ENCODE measurements at regions not wholly inside any gene's neighbourhood (a gene's known extent, or its start where the extent isn't known, plus 50 kb on each side); places are given as distances from the start of the nearest gene placed in this dataset.

GRCh38 chr14:65269732-65270131, 142.8 kb upstream of the FUT8 start:
- no peak overlapping the region for H3K27ac ChIP-seq (replicated peaks)
- H3K4me3 ChIP-seq (replicated peaks; ENCODE audit: insufficient read depth, low read length): no peak overlapping the region
- no peaks in the 10 kb centered on the region for H3K27me3 ChIP-seq (ENCODE audit: insufficient read depth, poor library complexity, severe bottlenecking)
- TF ChIP-seq CTCF (IDR thresholded peaks at IDR 0.05; ENCODE audit: insufficient read depth, low read length) (no peak), GABPA (IDR thresholded peaks at IDR 0.05; ENCODE audit: low read depth) (no peak), SPI1 (IDR thresholded peaks at IDR 0.05; ENCODE audit: borderline replicate concordance, low read depth) (no peak), POLR2AphosphoS5 (IDR thresholded peaks at IDR 0.05; ENCODE audit: low read depth) (no peak), REST (IDR thresholded peaks at IDR 0.05; ENCODE audit: insufficient replicate concordance, low read depth) (no peak)
- DNase-seq (ENCODE audit: low read depth in 1 of 2, low spot score in 1 of 2): no peak

- TF ChIP-seq REST (IDR thresholded peaks at IDR 0.05; ENCODE audit: insufficient replicate concordance, low read depth) (no peak), POLR2AphosphoS5 (IDR thresholded peaks at IDR 0.05; ENCODE audit: low read depth) (no peak), GABPA (IDR thresholded peaks at IDR 0.05; ENCODE audit: low read depth) (no peak), SPI1 (IDR thresholded peaks at IDR 0.05; ENCODE audit: borderline replicate concordance, low read depth) (no peak), CTCF (IDR thresholded peaks at IDR 0.05; ENCODE audit: insufficient read depth, low read length) (no peak)
- H3K27ac ChIP-seq (replicated peaks): no peak overlapping the region
- H3K4me3 ChIP-seq (replicated peaks; ENCODE audit: insufficient read depth, low read length): no peak overlapping the region
- H3K27me3 ChIP-seq (ENCODE audit: insufficient read depth, poor library complexity, severe bottlenecking): no peaks in the 10 kb centered on the region
- DNase-seq (ENCODE audit: low read depth in 1 of 2, low spot score in 1 of 2): no peak
Measured at GRCh38 chr14:65277027-65277426, 135.5 kb upstream of the FUT8 start.

- Histone ChIP-seq H3K27me3 (ENCODE audit: insufficient read depth, poor library complexity, severe bottlenecking) (no peaks in the 10 kb centered on the region), H3K27ac (replicated peaks) (no peak overlapping the region), H3K4me3 (replicated peaks; ENCODE audit: insufficient read depth, low read length) (no peak overlapping the region)
- TF ChIP-seq CTCF (IDR thresholded peaks at IDR 0.05; ENCODE audit: insufficient read depth, low read length) (no peak), POLR2AphosphoS5 (IDR thresholded peaks at IDR 0.05; ENCODE audit: low read depth) (no peak), GABPA (IDR thresholded peaks at IDR 0.05; ENCODE audit: low read depth) (no peak), REST (IDR thresholded peaks at IDR 0.05; ENCODE audit: insufficient replicate concordance, low read depth) (no peak), SPI1 (IDR thresholded peaks at IDR 0.05; ENCODE audit: borderline replicate concordance, low read depth) (no peak)
- DNase-seq (ENCODE audit: low read depth in 1 of 2, low spot score in 1 of 2): peak in 1 of 2 experiments; percentile 1
Measured at GRCh38 chr14:65277580-65278270, 134.8 kb upstream of the FUT8 start.

All from HL-60 (cell line).